Neural cell (in vitro differentiated cells): ENCODE measurements at regions not wholly inside any gene's neighbourhood (a gene's known extent, or its start where the extent isn't known, plus 50 kb on each side); places are given as distances from the start of the nearest gene placed in this dataset.

Experiments used
- H2AFZ ChIP-seq: fragments of 200-600, 300-800 bp; sonication (generic), shearing (Covaris generic); 2 replicates; pipeline ENCODE4 v1.6.0; 2014; ENCODE audit warnings: low read depth, mild to moderate bottlenecking, antibody characterized with exemption, low read length, moderate library complexity
- H3F3A ChIP-seq: fragments of 200-600 bp; shearing (Covaris generic); 2 replicates; pipeline ENCODE4 v1.6.1; 2016; ENCODE audit warnings: mild to moderate bottlenecking, moderate library complexity, mixed read lengths, antibody characterized with exemption, low read length; ENCODE audit not compliant: insufficient read depth, poor library complexity, severe bottlenecking
- H3K27ac ChIP-seq: fragments of 200-600, 300-800 bp; sonication (generic), shearing (Covaris generic); 2 replicates; pipeline ENCODE4 v1.5.1; 2014; ENCODE audit warnings: mild to moderate bottlenecking, low read length, moderate library complexity
- H3K27me3 ChIP-seq: fragments of 300-800, 200-600 bp; sonication (generic), shearing (Covaris generic); 2 replicates; pipeline ENCODE4 v1.6.0; 2014; ENCODE audit warnings: mild to moderate bottlenecking, low read depth, low read length, moderate library complexity; ENCODE audit not compliant: insufficient read depth
- H3K36me3 ChIP-seq: fragments of 300-800, 200-600 bp; sonication (generic), shearing (Covaris generic); 2 replicates; pipeline ENCODE4 v1.5.1; 2014; ENCODE audit warnings: mild to moderate bottlenecking, antibody characterized with exemption, low read length, moderate library complexity; ENCODE audit not compliant: insufficient read depth
- H3K4me2 ChIP-seq: fragments of 300-800, 200-600 bp; sonication (generic), shearing (Covaris generic); 2 replicates; pipeline ENCODE4 v1.6.0; 2014; ENCODE audit warnings: mild to moderate bottlenecking, low read length
- H3K4me3 ChIP-seq: fragments of 300-800, 200-600 bp; sonication (generic), shearing (Covaris generic); 2 replicates; pipeline ENCODE4 v1.5.1; 2014; ENCODE audit warnings: mild to moderate bottlenecking, low read length, moderate library complexity
- H3K79me2 ChIP-seq: fragments of 200-600 bp; shearing (Covaris generic); replicated peaks from 2 replicates; pipeline ENCODE4 v1.6.0; 2014; ENCODE audit warnings: mild to moderate bottlenecking, low read length, moderate library complexity; ENCODE audit not compliant: insufficient read depth
- H3K9ac ChIP-seq: fragments of 300-800, 200-600 bp; sonication (generic), shearing (Covaris generic); 2 replicates; pipeline ENCODE4 v1.6.1; 2016; ENCODE audit warnings: mild to moderate bottlenecking, low read length, mixed read lengths
- H3K9me2 ChIP-seq: fragments of 200-600 bp; shearing (Covaris generic); 2 replicates; pipeline ENCODE4 v1.6.1; 2016; ENCODE audit warnings: mild to moderate bottlenecking, low read length, mixed read lengths; ENCODE audit not compliant: insufficient read depth
- H3K9me3 ChIP-seq: fragments of 200-600, 300-800 bp; sonication (generic), shearing (Covaris generic); 2 replicates; pipeline ENCODE4 v1.6.1; 2016; ENCODE audit warnings: mild to moderate bottlenecking, mixed run types, low read length, moderate library complexity, mixed read lengths
- H4K20me1 ChIP-seq: fragments of 200-600 bp; shearing (Covaris generic); 2 replicates; pipeline ENCODE4 v1.6.1; 2016; ENCODE audit warnings: mild to moderate bottlenecking, mixed run types; ENCODE audit not compliant: insufficient read depth
- EP300 ChIP-seq: fragments of 450-650 bp; conservative IDR thresholded peaks from 2 replicates; pipeline ENCODE4 v1.6.1; 2014; ENCODE audit warnings: antibody characterized with exemption, mild to moderate bottlenecking, moderate library complexity; ENCODE audit not compliant: poor library complexity, severe bottlenecking
- EZH2 ChIP-seq: fragments of 200-600, 300-800 bp; shearing (Covaris generic), sonication (generic); IDR thresholded peaks from 2 replicates; pipeline ENCODE4 v1.6.1; 2014; ENCODE audit warnings: antibody characterized with exemption, low read length, borderline replicate concordance, mild to moderate bottlenecking; ENCODE audit not compliant: insufficient read depth, poor library complexity, severe bottlenecking
- MXI1 ChIP-seq: fragments of 450-650 bp; conservative IDR thresholded peaks from 2 replicates; pipeline ENCODE4 v1.6.1; 2014; ENCODE audit warnings: antibody characterized with exemption, mild to moderate bottlenecking; ENCODE audit not compliant: poor library complexity, severe bottlenecking
- POLR2AphosphoS5 ChIP-seq: IDR thresholded peaks from 2 replicates; pipeline ENCODE4 v1.6.1; 2012
- RAD21 ChIP-seq: fragments of 450-650 bp; conservative IDR thresholded peaks from 2 replicates; pipeline ENCODE4 v1.6.1; 2014; ENCODE audit warnings: antibody characterized with exemption, mild to moderate bottlenecking, moderate library complexity
- REST ChIP-seq: IDR thresholded peaks from 2 replicates; pipeline ENCODE4 v1.6.1; 2012; ENCODE audit warnings: borderline replicate concordance
- SMC3 ChIP-seq: fragments of 450-650 bp; conservative IDR thresholded peaks from 2 replicates; pipeline ENCODE4 v1.6.1; 2014; ENCODE audit warnings: antibody characterized with exemption, mild to moderate bottlenecking, moderate library complexity; ENCODE audit not compliant: poor library complexity
- TAF1 ChIP-seq: IDR thresholded peaks from 2 replicates; pipeline ENCODE4 v1.6.1; 2012; ENCODE audit warnings: low read depth
- TF ChIP-seq, protein P1 (sequence below): fragments of 450-650 bp; IDR thresholded peaks from 2 replicates; pipeline ENCODE4 v1.5.1; 2014; ENCODE audit warnings: antibody characterized with exemption, mild to moderate bottlenecking, moderate library complexity; ENCODE audit not compliant: poor library complexity, severe bottlenecking

- no peaks in the 10 kb centered on the region for H3K9me2 ChIP-seq
- H3F3A ChIP-seq, result no peaks in the 10 kb centered on the region
- no peaks in the 10 kb centered on the region for H4K20me1 ChIP-seq
- no peaks in the 10 kb centered on the region for H3K36me3 ChIP-seq
- no peak overlapping the region for H3K4me2 ChIP-seq
- no peaks in the 10 kb centered on the region for H3K79me2 ChIP-seq
- no peak overlapping the region for H3K9ac ChIP-seq
- no peak overlapping the region for H3K4me3 ChIP-seq
- H3K27ac ChIP-seq, result no peak overlapping the region
- H3K9me3 ChIP-seq, result no peaks in the 10 kb centered on the region
- no peaks in the 10 kb centered on the region for H3K27me3 ChIP-seq
- TF ChIP-seq EP300, result no peak
- TF ChIP-seq EZH2, result no peak
- no peak for TF ChIP-seq TAF1
- H2AFZ ChIP-seq, result no peak overlapping the region
Observed at GRCh38 chr5:174570662-174571061, 153.7 kb upstream of the MSX2 start.

- Histone ChIP-seq H4K20me1 (no peaks in the 10 kb centered on the region), H3K9me2 (no peaks in the 10 kb centered on the region), H3K9me3 (no peaks in the 10 kb centered on the region), H3K9ac (no peak overlapping the region), H2AFZ (no peak overlapping the region), H3K27me3 (no peaks in the 10 kb centered on the region), H3K4me2 (no peak overlapping the region), H3K4me3 (no peak overlapping the region), H3K27ac (no peak overlapping the region), H3K36me3 (no peaks in the 10 kb centered on the region), H3K79me2 (no peaks in the 10 kb centered on the region), H3F3A (no peaks in the 10 kb centered on the region)
- TF ChIP-seq POLR2AphosphoS5 (no peak), RAD21 (no peak), SMC3 (no peak), REST (no peak), TAF1 (no peak), EZH2 (no peak), MXI1 (no peak), EP300 (no peak)
- TF ChIP-seq, protein P1, sequence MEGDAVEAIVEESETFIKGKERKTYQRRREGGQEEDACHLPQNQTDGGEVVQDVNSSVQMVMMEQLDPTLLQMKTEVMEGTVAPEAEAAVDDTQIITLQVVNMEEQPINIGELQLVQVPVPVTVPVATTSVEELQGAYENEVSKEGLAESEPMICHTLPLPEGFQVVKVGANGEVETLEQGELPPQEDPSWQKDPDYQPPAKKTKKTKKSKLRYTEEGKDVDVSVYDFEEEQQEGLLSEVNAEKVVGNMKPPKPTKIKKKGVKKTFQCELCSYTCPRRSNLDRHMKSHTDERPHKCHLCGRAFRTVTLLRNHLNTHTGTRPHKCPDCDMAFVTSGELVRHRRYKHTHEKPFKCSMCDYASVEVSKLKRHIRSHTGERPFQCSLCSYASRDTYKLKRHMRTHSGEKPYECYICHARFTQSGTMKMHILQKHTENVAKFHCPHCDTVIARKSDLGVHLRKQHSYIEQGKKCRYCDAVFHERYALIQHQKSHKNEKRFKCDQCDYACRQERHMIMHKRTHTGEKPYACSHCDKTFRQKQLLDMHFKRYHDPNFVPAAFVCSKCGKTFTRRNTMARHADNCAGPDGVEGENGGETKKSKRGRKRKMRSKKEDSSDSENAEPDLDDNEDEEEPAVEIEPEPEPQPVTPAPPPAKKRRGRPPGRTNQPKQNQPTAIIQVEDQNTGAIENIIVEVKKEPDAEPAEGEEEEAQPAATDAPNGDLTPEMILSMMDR, result no peak
Observed at GRCh38 chr5:174571662-174572397, 152.6 kb upstream of the MSX2 start.
